ENCODE measurements at regions not wholly inside any gene's neighbourhood (a gene's known extent, or its start where the extent isn't known, plus 50 kb on each side); places are given as distances from the start of the nearest gene placed in this dataset.

DNA sequence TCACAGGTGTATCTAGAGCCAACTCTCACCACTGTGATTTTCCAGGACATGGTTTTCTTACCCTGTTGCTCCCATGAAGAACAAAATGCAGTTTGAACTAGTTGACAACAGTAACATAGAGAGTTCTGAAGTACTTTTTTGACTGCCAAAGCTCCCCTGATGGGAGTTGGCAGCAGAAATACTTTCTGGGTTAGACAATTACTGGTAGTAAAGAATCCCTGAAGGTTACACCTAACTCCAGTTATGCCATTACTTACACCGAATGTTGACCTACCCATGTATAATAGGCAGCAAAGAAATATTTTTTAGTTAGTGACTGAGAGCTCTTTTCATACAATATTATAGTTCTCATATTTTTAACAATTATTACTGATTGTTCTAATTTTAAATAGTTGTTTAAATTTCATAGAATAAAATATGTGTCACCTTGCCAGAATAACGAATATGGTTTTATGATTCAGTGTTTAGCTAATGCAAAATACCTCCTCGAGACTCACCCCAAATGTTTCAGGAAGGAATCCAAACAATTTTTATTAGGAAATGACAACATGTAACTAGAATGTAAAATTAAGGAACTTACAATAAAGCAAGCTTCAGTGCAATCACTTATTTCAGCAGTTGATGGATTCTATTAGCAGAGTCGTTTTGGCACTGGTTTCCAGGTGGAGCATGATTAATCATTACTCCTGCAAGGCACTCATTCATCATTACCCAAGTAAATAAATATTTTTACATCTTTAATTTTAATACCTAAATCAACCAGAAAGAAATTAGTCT lies 237.6 kb downstream of the MRPL39 start:
- DNase-seq (ENCODE audit: extremely low read depth, low read depth): no peak
- TF ChIP-seq, protein P1, sequence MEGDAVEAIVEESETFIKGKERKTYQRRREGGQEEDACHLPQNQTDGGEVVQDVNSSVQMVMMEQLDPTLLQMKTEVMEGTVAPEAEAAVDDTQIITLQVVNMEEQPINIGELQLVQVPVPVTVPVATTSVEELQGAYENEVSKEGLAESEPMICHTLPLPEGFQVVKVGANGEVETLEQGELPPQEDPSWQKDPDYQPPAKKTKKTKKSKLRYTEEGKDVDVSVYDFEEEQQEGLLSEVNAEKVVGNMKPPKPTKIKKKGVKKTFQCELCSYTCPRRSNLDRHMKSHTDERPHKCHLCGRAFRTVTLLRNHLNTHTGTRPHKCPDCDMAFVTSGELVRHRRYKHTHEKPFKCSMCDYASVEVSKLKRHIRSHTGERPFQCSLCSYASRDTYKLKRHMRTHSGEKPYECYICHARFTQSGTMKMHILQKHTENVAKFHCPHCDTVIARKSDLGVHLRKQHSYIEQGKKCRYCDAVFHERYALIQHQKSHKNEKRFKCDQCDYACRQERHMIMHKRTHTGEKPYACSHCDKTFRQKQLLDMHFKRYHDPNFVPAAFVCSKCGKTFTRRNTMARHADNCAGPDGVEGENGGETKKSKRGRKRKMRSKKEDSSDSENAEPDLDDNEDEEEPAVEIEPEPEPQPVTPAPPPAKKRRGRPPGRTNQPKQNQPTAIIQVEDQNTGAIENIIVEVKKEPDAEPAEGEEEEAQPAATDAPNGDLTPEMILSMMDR (IDR thresholded peaks at IDR 0.05; ENCODE audit: low read depth, low read length): no peak

DNA sequence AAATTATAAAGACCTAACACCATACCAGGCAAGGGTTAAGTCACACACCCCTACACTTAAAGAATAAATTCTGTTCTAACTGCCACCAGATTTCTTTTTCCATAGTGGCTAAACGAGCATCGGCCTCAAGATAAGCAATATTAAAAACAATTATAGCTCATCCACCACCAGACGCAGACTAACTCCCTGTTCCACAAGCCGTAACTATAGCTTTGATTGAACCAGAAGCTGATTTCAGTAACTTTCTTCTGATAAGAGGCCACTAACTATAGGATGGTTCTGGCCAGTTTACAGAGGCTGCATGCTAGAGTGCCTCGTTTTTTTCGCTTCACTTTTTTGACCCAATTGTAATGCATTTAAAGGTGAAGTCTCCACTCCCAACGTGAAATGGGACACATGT lies 238.8 kb downstream of the MRPL39 start:
- TF ChIP-seq, protein P1 (IDR thresholded peaks at IDR 0.05; ENCODE audit: low read depth, low read length): no peak
- no peak for DNase-seq (ENCODE audit: extremely low read depth, low read depth)

DNA sequence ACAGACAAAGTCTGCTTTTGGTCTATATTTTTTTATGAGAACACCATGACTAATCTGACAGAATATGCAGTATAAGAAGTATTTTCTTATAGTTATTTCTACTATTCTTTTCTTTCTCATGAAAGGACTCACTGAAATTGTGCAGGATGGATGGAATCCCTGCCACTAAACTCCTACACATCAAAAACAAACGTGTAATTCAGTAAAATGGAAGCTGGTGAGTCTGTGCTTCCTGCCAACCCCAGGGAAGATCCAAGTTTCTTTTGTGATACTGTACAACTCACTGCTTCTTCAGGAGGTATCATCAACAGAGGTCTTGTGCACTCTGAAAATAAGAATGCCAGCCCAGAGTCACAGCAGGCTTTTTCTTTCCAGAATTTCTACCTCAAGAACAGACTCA lies 241.2 kb downstream of the MRPL39 start:
- no peak for DNase-seq (ENCODE audit: extremely low read depth, low read depth)
- TF ChIP-seq, protein P1 (IDR thresholded peaks at IDR 0.05; ENCODE audit: low read depth, low read length): no peak

DNA sequence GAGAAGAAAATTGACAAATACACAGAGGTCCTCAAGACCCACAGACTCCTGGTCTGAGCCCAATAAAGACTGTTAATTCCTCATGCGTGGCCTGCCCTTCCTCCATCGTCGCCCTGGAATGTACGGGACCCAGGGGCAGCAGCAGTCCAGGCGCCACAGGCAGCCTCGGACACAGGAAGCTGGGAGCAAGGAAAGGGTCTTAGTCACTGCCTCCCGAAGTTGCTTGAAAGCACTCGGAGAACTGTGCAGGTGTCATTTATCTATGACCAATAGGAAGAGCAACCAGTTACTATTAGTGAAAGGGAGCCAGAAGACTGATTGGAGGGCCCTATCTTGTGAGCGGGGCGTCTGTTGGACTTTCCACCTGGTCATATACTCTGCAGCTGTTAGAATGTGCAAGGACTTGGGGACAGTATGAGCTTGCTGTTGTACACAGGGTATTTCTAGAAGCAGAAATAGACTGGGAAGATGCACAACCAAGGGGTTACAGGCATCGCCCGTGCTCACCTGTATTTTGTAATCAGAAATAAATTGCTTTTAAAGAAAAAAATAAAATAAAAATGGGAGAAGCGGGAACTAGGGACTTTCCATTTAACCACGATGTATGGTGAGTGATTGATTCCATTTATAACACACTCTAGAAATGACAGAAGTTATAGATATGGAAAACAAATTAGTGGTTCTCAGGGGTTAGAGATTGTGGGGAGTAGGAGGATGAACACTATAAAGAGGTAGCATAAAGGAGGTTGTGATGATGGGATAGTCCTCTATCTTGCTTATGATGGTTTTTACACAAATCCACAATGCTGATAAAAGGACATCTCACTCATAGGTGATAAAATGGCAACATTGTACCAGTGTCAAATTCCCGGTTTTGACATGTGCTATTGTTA lies 244.7 kb downstream of the MRPL39 start:
- TF ChIP-seq, protein P1 (IDR thresholded peaks at IDR 0.05; ENCODE audit: low read depth, low read length): no peak

DNA sequence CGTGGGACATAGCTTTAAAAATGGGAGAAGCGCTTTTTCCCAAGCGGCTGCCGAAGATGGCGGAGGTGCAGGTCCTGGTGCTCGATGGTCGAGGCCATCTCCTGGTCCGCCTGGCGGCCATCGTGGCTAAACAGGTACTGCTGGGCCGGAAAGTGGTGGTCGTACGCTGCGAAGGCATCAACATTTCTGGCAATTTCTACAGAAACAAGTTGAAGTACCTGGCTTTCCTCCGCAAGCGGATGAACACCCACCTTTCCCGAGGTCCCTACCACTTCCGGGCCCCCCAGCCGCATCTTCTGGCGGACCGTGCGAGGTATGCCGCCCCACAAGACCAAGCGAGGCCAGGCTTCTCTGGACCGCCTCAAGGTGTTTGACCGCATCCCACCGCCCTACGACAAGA lies 245.5 kb downstream of the MRPL39 start:
- no peak for DNase-seq (ENCODE audit: extremely low read depth, low read depth)
- TF ChIP-seq, protein P1 (IDR thresholded peaks at IDR 0.05; ENCODE audit: low read depth, low read length): no peak

More for the DNA sequence above, 244.7 kb downstream of the MRPL39 start:
- no peak for DNase-seq (ENCODE audit: extremely low read depth, low read depth)

DNA sequence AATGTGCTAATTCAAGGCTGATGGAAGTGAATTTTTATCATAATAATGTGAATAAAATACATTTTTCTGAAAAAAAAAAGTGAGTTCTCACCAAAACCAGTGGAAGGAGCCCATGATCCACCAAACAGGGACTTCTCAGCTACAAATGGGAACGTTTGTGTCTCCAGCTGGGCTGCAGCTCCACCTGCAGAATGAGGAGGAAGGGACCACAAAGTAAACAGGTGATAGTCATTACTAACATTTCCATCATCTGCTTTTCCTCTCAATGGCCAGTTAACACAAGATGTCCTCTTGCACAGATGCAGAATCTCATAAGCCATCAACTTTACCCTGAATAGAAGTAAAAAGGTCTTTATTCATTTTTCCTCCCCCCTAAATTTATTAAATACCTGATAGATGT lies 246.2 kb downstream of the MRPL39 start:
- TF ChIP-seq, protein P1 (IDR thresholded peaks at IDR 0.05; ENCODE audit: low read depth, low read length): no peak
- DNase-seq (ENCODE audit: extremely low read depth, low read depth): no peak

DNA sequence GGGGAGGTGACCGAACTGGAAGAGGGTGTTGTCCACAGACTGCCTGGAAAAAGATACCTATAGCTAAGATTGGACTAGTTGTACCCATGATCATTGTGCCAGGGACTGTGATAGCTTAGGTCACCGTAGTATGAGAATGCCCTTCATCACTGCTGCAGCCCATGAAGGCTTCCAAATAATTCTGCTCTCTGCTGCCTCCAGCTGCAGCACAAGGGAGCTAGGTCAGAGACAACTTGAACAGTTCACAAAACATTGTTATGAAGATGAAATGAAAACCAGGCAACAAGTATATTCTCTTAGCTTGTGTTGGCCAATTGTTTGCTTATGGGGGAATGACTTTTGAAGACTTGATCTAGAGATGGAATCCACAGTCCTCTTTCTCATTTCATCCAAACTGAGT lies 246.7 kb downstream of the MRPL39 start:
- TF ChIP-seq, protein P1 (IDR thresholded peaks at IDR 0.05; ENCODE audit: low read depth, low read length): peak; percentile 24
- no peak for DNase-seq (ENCODE audit: extremely low read depth, low read depth)

Measured in AG09319 (cell line).